ENCODE measurements at regions not wholly inside any gene's neighbourhood (a gene's known extent, or its start where the extent isn't known, plus 50 kb on each side); places are given as distances from the start of the nearest gene placed in this dataset.

GRCh38 chr20:57071283-57071731, 195.1 kb downstream of the BMP7 start:
- H3K4me1 ChIP-seq (ENCODE audit: control insufficient read depth in 2 of 3, insufficient read depth in 2 of 3, low read depth in 1 of 3, low read length in 3 of 3): no peaks in the 10 kb centered on the region
- no peaks in the 10 kb centered on the region for H3K36me3 ChIP-seq (ENCODE audit: control insufficient read depth in 2 of 3, insufficient read depth in 3 of 3, low read length in 3 of 3)
- no peak overlapping the region for H3K9ac ChIP-seq (ENCODE audit: low read length in 3 of 3)
- intact Hi-C loops (cut with DNase I): no loop called here
- no peak for TF ChIP-seq CTCF (IDR thresholded peaks at IDR 0.05; ENCODE audit: borderline replicate concordance, extremely low read depth, insufficient read depth)
- H3K9me3 ChIP-seq (ENCODE audit: control insufficient read depth in 2 of 3, insufficient read depth in 1 of 3, low read length in 3 of 3): no peaks in the 10 kb centered on the region
- DNase-seq (peak in 2 of 5 donors; percentile 28 to 41), FAIRE-seq (no peak)
- H3K27me3 ChIP-seq (ENCODE audit: control insufficient read depth, insufficient read depth, low read length): peaks cover 2% of the 10 kb centered on the region
- H3K4me3 ChIP-seq (ENCODE audit: low read length in 3 of 3): no peak overlapping the region
- no peak overlapping the region for H3K27ac ChIP-seq (ENCODE audit: low read depth in 2 of 2, low read length in 2 of 2)

- H3K4me3 ChIP-seq (ENCODE audit: low read length in 3 of 3): no peak overlapping the region
- H3K27me3 ChIP-seq (ENCODE audit: control insufficient read depth, insufficient read depth, low read length): peaks cover 2% of the 10 kb centered on the region
- no peak for TF ChIP-seq CTCF (IDR thresholded peaks at IDR 0.05; ENCODE audit: borderline replicate concordance, extremely low read depth, insufficient read depth)
- H3K36me3 ChIP-seq (ENCODE audit: control insufficient read depth in 2 of 3, insufficient read depth in 3 of 3, low read length in 3 of 3): no peaks in the 10 kb centered on the region
- no peak overlapping the region for H3K27ac ChIP-seq (ENCODE audit: low read depth in 2 of 2, low read length in 2 of 2)
- no peak for FAIRE-seq
- no peaks in the 10 kb centered on the region for H3K9me3 ChIP-seq (ENCODE audit: control insufficient read depth in 2 of 3, insufficient read depth in 1 of 3, low read length in 3 of 3)
- intact Hi-C loops (cut with DNase I): no loop called here
- DNase-seq: peak in 2 of 5 donors; percentile 45
- H3K9ac ChIP-seq (ENCODE audit: low read length in 3 of 3): no peak overlapping the region
- no peaks in the 10 kb centered on the region for H3K4me1 ChIP-seq (ENCODE audit: control insufficient read depth in 2 of 3, insufficient read depth in 2 of 3, low read depth in 1 of 3, low read length in 3 of 3)
Measured at GRCh38 chr20:57071954-57072583, 194.4 kb downstream of the BMP7 start.

DNA sequence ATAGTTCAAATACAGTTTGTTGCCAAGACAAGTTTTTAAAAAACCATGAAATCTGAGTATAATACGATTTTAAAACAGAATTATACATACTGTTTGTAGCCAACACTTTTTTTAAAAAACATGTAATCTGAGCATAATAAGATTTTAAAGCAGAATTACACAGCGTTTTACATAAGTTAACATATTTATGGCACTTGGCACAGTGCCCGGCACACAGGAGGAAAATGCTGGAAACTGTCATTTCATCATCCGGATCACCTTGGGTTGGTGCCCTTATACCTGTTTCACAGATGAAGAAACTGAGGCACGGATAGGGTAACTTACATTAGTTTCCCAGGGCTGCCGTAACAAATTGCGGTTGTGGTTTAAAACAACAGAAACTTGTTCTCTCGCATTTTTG, 193.0 kb downstream of the BMP7 start:
- intact Hi-C loops (cut with DNase I): no loop called here
- no peak for TF ChIP-seq CTCF (IDR thresholded peaks at IDR 0.05; ENCODE audit: borderline replicate concordance, extremely low read depth, insufficient read depth)
- no peak overlapping the region for H3K9ac ChIP-seq (ENCODE audit: low read length in 3 of 3)
- H3K4me1 ChIP-seq (ENCODE audit: control insufficient read depth in 2 of 3, insufficient read depth in 2 of 3, low read depth in 1 of 3, low read length in 3 of 3): no peaks in the 10 kb centered on the region
- H3K27me3 ChIP-seq (ENCODE audit: control insufficient read depth, insufficient read depth, low read length): peaks cover 2% of the 10 kb centered on the region
- no peak overlapping the region for H3K4me3 ChIP-seq (ENCODE audit: low read length in 3 of 3)
- peaks cover 0 to 5% (median 0%) of the 10 kb centered on the region in 3 donors for H3K9me3 ChIP-seq (ENCODE audit: control insufficient read depth in 2 of 3, insufficient read depth in 1 of 3, low read length in 3 of 3)
- no peak overlapping the region for H3K27ac ChIP-seq (ENCODE audit: low read depth in 2 of 2, low read length in 2 of 2)
- DNase-seq: no peak
- no peak for FAIRE-seq
- H3K36me3 ChIP-seq (ENCODE audit: control insufficient read depth in 2 of 3, insufficient read depth in 3 of 3, low read length in 3 of 3): no peaks in the 10 kb centered on the region

- peaks cover 2% of the 10 kb centered on the region for H3K27me3 ChIP-seq (ENCODE audit: control insufficient read depth, insufficient read depth, low read length)
- DNase-seq: no peak
Measured at GRCh38 chr20:57074386-57074785, 192.1 kb downstream of the BMP7 start.

More at GRCh38 chr20:57074386-57074785, 192.1 kb downstream of the BMP7 start:
- peaks cover 0 to 15% (median 4%) of the 10 kb centered on the region in 3 donors for H3K9me3 ChIP-seq (ENCODE audit: control insufficient read depth in 2 of 3, insufficient read depth in 1 of 3, low read length in 3 of 3)
- no peaks in the 10 kb centered on the region for H3K36me3 ChIP-seq (ENCODE audit: control insufficient read depth in 2 of 3, insufficient read depth in 3 of 3, low read length in 3 of 3)
- H3K4me1 ChIP-seq (ENCODE audit: control insufficient read depth in 2 of 3, insufficient read depth in 2 of 3, low read depth in 1 of 3, low read length in 3 of 3): no peaks in the 10 kb centered on the region
- FAIRE-seq: no peak
- no peak overlapping the region for H3K27ac ChIP-seq (ENCODE audit: low read depth in 2 of 2, low read length in 2 of 2)
- intact Hi-C loops (cut with DNase I): no loop called here
- H3K9ac ChIP-seq (ENCODE audit: low read length in 3 of 3): no peak overlapping the region
- no peak overlapping the region for H3K4me3 ChIP-seq (ENCODE audit: low read length in 3 of 3)
- TF ChIP-seq CTCF (IDR thresholded peaks at IDR 0.05; ENCODE audit: borderline replicate concordance, extremely low read depth, insufficient read depth): no peak

Measured in kidney (tissue), 13 donors.